ENCODE measurements at regions not wholly inside any gene's neighbourhood (a gene's known extent, or its start where the extent isn't known, plus 50 kb on each side); places are given as distances from the start of the nearest gene placed in this dataset.

DNA sequence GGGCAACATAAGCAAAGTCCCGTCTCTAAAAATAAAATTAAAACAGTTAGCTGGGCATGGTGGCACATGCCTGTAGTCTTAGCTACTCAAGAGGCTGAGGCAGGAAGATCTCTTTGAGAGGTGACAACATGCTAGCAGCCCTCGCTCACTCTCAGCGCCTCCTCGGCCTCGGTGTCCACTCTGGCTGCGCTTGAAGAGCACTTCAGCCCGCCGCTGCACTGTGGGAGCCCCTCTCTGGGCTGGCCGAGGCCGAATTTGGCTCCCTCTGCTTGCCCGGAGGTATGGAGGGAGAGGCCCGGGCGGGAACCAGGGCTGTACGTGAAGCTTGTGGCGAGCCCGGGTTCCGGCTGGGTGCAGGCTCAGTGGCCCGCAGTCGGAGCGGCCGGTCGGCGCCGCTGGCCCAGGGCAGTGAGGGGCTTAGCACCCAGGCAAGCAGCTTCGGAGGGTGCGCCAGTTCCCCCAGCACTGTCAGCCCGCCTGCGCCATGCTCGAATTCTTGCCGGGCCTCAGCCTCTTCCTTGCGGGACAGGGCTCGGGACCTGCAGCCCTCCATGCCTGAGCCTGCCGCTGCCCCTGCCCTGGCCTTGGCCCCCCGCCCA is 138.3 kb downstream of the MAP3K21 start:
- TF ChIP-seq, protein P1, sequence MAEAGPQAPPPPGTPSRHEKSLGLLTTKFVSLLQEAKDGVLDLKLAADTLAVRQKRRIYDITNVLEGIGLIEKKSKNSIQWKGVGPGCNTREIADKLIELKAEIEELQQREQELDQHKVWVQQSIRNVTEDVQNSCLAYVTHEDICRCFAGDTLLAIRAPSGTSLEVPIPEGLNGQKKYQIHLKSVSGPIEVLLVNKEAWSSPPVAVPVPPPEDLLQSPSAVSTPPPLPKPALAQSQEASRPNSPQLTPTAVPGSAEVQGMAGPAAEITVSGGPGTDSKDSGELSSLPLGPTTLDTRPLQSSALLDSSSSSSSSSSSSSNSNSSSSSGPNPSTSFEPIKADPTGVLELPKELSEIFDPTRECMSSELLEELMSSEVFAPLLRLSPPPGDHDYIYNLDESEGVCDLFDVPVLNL (CRISPR knock-in tag; IDR thresholded peaks at IDR 0.05; ENCODE audit: borderline replicate concordance, low read depth) = no peak
- TF ChIP-seq JUN (CRISPR knock-in tag; IDR thresholded peaks at IDR 0.05) (no peak), TCF7 (CRISPR knock-in tag; IDR thresholded peaks at IDR 0.05; ENCODE audit: low read depth) (no peak), SMAD3 (CRISPR knock-in tag; IDR thresholded peaks at IDR 0.05; ENCODE audit: borderline replicate concordance) (no peak), FOXK1 (CRISPR knock-in tag; IDR thresholded peaks at IDR 0.05) (no peak), NR2C2 (CRISPR knock-in tag; IDR thresholded peaks at IDR 0.05) (no peak), ELF4 (CRISPR knock-in tag; IDR thresholded peaks at IDR 0.05; ENCODE audit: low read depth) (no peak), ZNF138 (CRISPR knock-in tag; conservative IDR thresholded peaks at IDR 0.05) (no peak), ZNF232 (CRISPR knock-in tag; IDR thresholded peaks at IDR 0.05) (no peak), MXD4 (CRISPR knock-in tag; IDR thresholded peaks at IDR 0.05; ENCODE audit: borderline replicate concordance) (no peak)
- TF ChIP-seq, protein P2, sequence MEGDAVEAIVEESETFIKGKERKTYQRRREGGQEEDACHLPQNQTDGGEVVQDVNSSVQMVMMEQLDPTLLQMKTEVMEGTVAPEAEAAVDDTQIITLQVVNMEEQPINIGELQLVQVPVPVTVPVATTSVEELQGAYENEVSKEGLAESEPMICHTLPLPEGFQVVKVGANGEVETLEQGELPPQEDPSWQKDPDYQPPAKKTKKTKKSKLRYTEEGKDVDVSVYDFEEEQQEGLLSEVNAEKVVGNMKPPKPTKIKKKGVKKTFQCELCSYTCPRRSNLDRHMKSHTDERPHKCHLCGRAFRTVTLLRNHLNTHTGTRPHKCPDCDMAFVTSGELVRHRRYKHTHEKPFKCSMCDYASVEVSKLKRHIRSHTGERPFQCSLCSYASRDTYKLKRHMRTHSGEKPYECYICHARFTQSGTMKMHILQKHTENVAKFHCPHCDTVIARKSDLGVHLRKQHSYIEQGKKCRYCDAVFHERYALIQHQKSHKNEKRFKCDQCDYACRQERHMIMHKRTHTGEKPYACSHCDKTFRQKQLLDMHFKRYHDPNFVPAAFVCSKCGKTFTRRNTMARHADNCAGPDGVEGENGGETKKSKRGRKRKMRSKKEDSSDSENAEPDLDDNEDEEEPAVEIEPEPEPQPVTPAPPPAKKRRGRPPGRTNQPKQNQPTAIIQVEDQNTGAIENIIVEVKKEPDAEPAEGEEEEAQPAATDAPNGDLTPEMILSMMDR (IDR thresholded peaks at IDR 0.05) = no peak
- TF ChIP-seq, protein P3, sequence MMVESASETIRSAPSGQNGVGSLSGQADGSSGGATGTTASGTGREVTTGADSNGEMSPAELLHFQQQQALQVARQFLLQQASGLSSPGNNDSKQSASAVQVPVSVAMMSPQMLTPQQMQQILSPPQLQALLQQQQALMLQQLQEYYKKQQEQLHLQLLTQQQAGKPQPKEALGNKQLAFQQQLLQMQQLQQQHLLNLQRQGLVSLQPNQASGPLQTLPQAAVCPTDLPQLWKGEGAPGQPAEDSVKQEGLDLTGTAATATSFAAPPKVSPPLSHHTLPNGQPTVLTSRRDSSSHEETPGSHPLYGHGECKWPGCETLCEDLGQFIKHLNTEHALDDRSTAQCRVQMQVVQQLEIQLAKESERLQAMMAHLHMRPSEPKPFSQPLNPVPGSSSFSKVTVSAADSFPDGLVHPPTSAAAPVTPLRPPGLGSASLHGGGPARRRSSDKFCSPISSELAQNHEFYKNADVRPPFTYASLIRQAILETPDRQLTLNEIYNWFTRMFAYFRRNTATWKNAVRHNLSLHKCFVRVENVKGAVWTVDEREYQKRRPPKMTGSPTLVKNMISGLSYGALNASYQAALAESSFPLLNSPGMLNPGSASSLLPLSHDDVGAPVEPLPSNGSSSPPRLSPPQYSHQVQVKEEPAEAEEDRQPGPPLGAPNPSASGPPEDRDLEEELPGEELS (CRISPR knock-in tag; IDR thresholded peaks at IDR 0.05) = no peak
- TF ChIP-seq, protein P4, sequence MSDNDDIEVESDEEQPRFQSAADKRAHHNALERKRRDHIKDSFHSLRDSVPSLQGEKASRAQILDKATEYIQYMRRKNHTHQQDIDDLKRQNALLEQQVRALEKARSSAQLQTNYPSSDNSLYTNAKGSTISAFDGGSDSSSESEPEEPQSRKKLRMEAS (CRISPR knock-in tag; IDR thresholded peaks at IDR 0.05) = no peak
- TF ChIP-seq, protein P5, sequence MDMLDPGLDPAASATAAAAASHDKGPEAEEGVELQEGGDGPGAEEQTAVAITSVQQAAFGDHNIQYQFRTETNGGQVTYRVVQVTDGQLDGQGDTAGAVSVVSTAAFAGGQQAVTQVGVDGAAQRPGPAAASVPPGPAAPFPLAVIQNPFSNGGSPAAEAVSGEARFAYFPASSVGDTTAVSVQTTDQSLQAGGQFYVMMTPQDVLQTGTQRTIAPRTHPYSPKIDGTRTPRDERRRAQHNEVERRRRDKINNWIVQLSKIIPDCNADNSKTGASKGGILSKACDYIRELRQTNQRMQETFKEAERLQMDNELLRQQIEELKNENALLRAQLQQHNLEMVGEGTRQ (CRISPR knock-in tag; IDR thresholded peaks at IDR 0.05) = no peak
